ENCODE measurements at regions not wholly inside any gene's neighbourhood (a gene's known extent, or its start where the extent isn't known, plus 50 kb on each side); places are given as distances from the start of the nearest gene placed in this dataset.

- Histone ChIP-seq H3K27me3 (no peaks in the 10 kb centered on the region), H3K36me3 (no peaks in the 10 kb centered on the region), H3K9me3 (no peaks in the 10 kb centered on the region), H3K4me3 (no peak overlapping the region), H3K27ac (no peak overlapping the region), H3K4me1 (no peaks in the 10 kb centered on the region)
- TF ChIP-seq CTCF (IDR thresholded peaks at IDR 0.05): no peak
- ATAC-seq: no peak
- intact Hi-C loops (cut with DNase I): no loop called here
- no peak for DNase-seq
Observed at GRCh38 chr4:56250776-56251175, 136.5 kb downstream of the AASDH start.

- no peak for TF ChIP-seq CTCF (IDR thresholded peaks at IDR 0.05)
- no peak overlapping the region for H3K27ac ChIP-seq
- no peaks in the 10 kb centered on the region for H3K27me3 ChIP-seq
- no peaks in the 10 kb centered on the region for H3K4me1 ChIP-seq
- H3K4me3 ChIP-seq: no peak overlapping the region
- intact Hi-C loops (cut with DNase I): no loop called here
- no peaks in the 10 kb centered on the region for H3K36me3 ChIP-seq
- H3K9me3 ChIP-seq: no peaks in the 10 kb centered on the region
- DNase-seq (no peak), ATAC-seq (no peak)
Observed at GRCh38 chr4:56247646-56248045, 139.6 kb downstream of the AASDH start.

- Histone ChIP-seq H3K9me3 (no peaks in the 10 kb centered on the region), H3K4me1 (no peaks in the 10 kb centered on the region), H3K27ac (no peak overlapping the region), H3K4me3 (no peak overlapping the region), H3K27me3 (no peaks in the 10 kb centered on the region), H3K36me3 (no peaks in the 10 kb centered on the region)
- ATAC-seq (no peak), DNase-seq (no peak)
- intact Hi-C loops (cut with DNase I): no loop called here
- TF ChIP-seq CTCF (IDR thresholded peaks at IDR 0.05): no peak
Observed at GRCh38 chr4:56246233-56246610, 141.1 kb downstream of the AASDH start.

GRCh38 chr4:56245547-56246232 is 141.6 kb downstream of the AASDH start:
- Histone ChIP-seq H3K27ac (no peak overlapping the region), H3K9me3 (no peaks in the 10 kb centered on the region), H3K27me3 (no peaks in the 10 kb centered on the region), H3K36me3 (no peaks in the 10 kb centered on the region), H3K4me1 (no peaks in the 10 kb centered on the region), H3K4me3 (no peak overlapping the region)
- no peak for TF ChIP-seq CTCF (IDR thresholded peaks at IDR 0.05)
- ATAC-seq: no peak
- DNase-seq: no peak
- intact Hi-C loops (cut with DNase I): no loop called here

GRCh38 chr4:56244681-56245080 is 142.6 kb downstream of the AASDH start:
- ATAC-seq: no peak
- no peaks in the 10 kb centered on the region for H3K27me3 ChIP-seq
- DNase-seq: no peak
- intact Hi-C loops (cut with DNase I): no loop called here
- no peak overlapping the region for H3K27ac ChIP-seq
- no peak overlapping the region for H3K4me3 ChIP-seq
- H3K4me1 ChIP-seq: no peaks in the 10 kb centered on the region
- H3K9me3 ChIP-seq: no peaks in the 10 kb centered on the region
- H3K36me3 ChIP-seq: no peaks in the 10 kb centered on the region
- TF ChIP-seq CTCF (IDR thresholded peaks at IDR 0.05): no peak

- Histone ChIP-seq H3K27me3 (no peaks in the 10 kb centered on the region), H3K4me3 (no peak overlapping the region), H3K36me3 (no peaks in the 10 kb centered on the region), H3K9me3 (no peaks in the 10 kb centered on the region), H3K4me1 (no peaks in the 10 kb centered on the region), H3K27ac (no peak overlapping the region)
- no peak for ATAC-seq
- no peak for DNase-seq
- TF ChIP-seq CTCF (IDR thresholded peaks at IDR 0.05): no peak
- intact Hi-C loops (cut with DNase I): no loop called here
Observed at GRCh38 chr4:56243107-56243506, 144.2 kb downstream of the AASDH start.

Data from upper lobe of right lung (tissue), 1 donor.